Muscle of leg (tissue), 3 donors: ENCODE measurements at regions not wholly inside any gene's neighbourhood (a gene's known extent, or its start where the extent isn't known, plus 50 kb on each side); places are given as distances from the start of the nearest gene placed in this dataset.

Experiments
- DNase-seq: peaks from one replicate; pipeline ENCODE4 v3.0.0; 2013
- H3K27ac ChIP-seq: one replicate; pipeline ENCODE4 v1.5.1; 2013; ENCODE audit warnings: mild to moderate bottlenecking, low read length, control low read depth
- H3K27me3 ChIP-seq: one replicate; pipeline ENCODE4 v1.6.1; 2013; ENCODE audit warnings: low read length; ENCODE audit not compliant: control insufficient read depth, insufficient read depth
- H3K36me3 ChIP-seq: one replicate; pipeline ENCODE4 v1.6.1; 2013; ENCODE audit warnings: low read length; ENCODE audit not compliant: control insufficient read depth, insufficient read depth
- H3K4me1 ChIP-seq: one replicate; pipeline ENCODE4 v1.6.1; 2013; ENCODE audit warnings: low read length; ENCODE audit not compliant: control insufficient read depth, insufficient read depth
- H3K4me3 ChIP-seq: one replicate; pipeline ENCODE4 v1.5.1; 2013; ENCODE audit warnings: low read length, control low read depth
- H3K9me3 ChIP-seq: replicated peaks from 2 replicates; pipeline ENCODE4 v1.6.1; 2013; ENCODE audit warnings: low read depth, low read length; ENCODE audit not compliant: control insufficient read depth
- WGBS: methylation state at CpG from one replicate; pipeline ENCODE4 v1.1.5; 2013; ENCODE audit warnings: missing lambda C conversion rate; ENCODE audit not compliant: insufficient coverage; 5-methylcytosine and 5-hydroxymethylcytosine counted together

GRCh38 chr5:173781432-173781815 is 106.7 kb upstream of the CPEB4 start:
- WGBS = no CpG with 5 or more reads among the region's 4 CpGs
- no peak for DNase-seq
- Histone ChIP-seq H3K27me3 (no peaks in the 10 kb centered on the region), H3K36me3 (no peaks in the 10 kb centered on the region), H3K4me3 (no peak overlapping the region), H3K27ac (no peak overlapping the region), H3K9me3 (no peaks in the 10 kb centered on the region), H3K4me1 (peaks cover 6% of the 10 kb centered on the region)

- H3K27ac ChIP-seq = no peak overlapping the region
- no peaks in the 10 kb centered on the region for H3K27me3 ChIP-seq
- 8% methylated on average over 5 of the region's 8 CpGs for WGBS
- DNase-seq = peak; percentile 71
- H3K4me1 ChIP-seq = peaks cover 8% of the 10 kb centered on the region
- H3K4me3 ChIP-seq = no peak overlapping the region
- H3K9me3 ChIP-seq = no peaks in the 10 kb centered on the region
- H3K36me3 ChIP-seq = no peaks in the 10 kb centered on the region
Measured at GRCh38 chr5:173781816-173782670, 106.1 kb upstream of the CPEB4 start.

GRCh38 chr5:173782671-173783101 is 105.5 kb upstream of the CPEB4 start:
- Histone ChIP-seq H3K36me3 (no peaks in the 10 kb centered on the region), H3K27ac (no peak overlapping the region), H3K27me3 (no peaks in the 10 kb centered on the region), H3K4me3 (no peak overlapping the region), H3K4me1 (peaks cover 8% of the 10 kb centered on the region), H3K9me3 (no peaks in the 10 kb centered on the region)
- no peak for DNase-seq
- 60% methylated on average over 2 of the region's 4 CpGs for WGBS

GRCh38 chr5:173783371-173783770 is 104.8 kb upstream of the CPEB4 start:
- Histone ChIP-seq H3K27ac (no peak overlapping the region), H3K36me3 (no peaks in the 10 kb centered on the region), H3K9me3 (no peaks in the 10 kb centered on the region), H3K4me3 (no peak overlapping the region), H3K4me1 (peaks cover 8% of the 10 kb centered on the region), H3K27me3 (no peaks in the 10 kb centered on the region)
- 80% methylated on average over 1 of the region's 2 CpGs for WGBS
- DNase-seq = no peak

DNA sequence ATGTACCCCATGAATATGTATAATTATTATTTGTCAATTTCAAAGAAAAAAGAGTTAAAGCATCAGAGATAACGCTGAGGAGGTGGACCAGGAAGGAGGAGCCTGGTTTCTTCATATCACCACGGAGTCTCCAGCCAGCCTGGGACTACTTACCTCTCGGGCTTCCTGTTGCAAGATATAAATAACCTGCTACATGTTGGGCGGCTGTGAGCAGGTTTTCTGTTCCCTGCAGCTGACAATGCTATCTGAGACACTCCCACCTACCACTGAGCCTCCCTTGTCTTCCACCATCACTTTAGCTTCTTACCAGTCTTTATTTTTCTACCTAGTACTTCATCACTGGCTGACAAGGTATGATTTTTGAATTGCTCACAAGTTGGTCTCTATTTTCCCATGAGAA is 102.7 kb upstream of the CPEB4 start:
- Histone ChIP-seq H3K36me3 (no peaks in the 10 kb centered on the region), H3K27ac (no peak overlapping the region), H3K4me1 (peaks cover 8% of the 10 kb centered on the region), H3K4me3 (no peak overlapping the region), H3K27me3 (no peaks in the 10 kb centered on the region), H3K9me3 (no peaks in the 10 kb centered on the region)
- no peak for DNase-seq
- WGBS = 68% methylated on average over 3 of the region's 4 CpGs

GRCh38 chr5:173785866-173786265 is 102.3 kb upstream of the CPEB4 start:
- H3K9me3 ChIP-seq = no peaks in the 10 kb centered on the region
- no peak overlapping the region for H3K4me3 ChIP-seq
- H3K27me3 ChIP-seq = no peaks in the 10 kb centered on the region
- DNase-seq = no peak
- 67% methylated on average over 1 of the region's 3 CpGs for WGBS
- no peaks in the 10 kb centered on the region for H3K36me3 ChIP-seq
- no peak overlapping the region for H3K27ac ChIP-seq
- peaks cover 8% of the 10 kb centered on the region for H3K4me1 ChIP-seq

DNA sequence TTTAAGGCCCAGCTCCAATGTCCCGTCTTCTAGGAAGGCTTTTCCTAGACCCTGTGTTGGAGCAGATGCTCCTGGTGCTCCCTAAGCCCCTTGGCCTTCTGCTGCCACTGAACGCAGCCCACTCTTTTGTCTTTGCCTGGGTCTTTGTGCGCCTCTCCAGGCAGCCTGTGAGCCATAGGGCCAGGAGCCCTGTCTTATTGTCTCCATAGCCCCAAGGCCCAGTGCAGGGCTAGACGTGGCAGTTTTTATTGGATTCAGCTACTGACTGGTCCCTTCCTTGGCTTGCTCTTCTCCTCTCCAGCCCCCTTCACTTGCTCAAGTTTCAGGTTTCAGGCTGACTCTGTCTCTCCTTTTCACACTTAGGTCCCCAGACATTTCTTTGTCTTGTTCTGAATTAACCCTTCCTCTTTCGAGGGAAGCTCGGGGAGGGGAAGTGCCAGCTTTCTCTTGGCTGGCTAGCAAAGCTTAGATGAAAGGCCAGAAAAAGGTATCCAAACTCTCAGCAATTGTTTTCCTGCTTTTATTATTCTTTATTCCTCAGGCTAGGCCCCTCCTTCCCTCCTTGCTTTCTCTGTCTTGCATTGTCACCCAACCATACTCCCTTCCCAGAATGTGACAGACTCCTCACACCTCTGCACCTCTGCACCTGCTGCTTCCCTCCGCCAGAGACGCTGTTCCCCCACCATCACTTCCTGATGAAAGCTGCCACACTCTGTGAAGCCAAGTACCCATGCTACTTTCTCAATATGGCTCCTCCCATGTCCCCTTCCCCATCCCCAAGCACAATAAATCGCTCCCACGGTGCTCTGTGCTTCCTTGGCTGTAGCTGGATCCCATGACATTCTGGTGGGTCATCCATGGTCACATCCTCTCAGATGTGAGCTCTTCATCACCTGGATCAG is 101.6 kb upstream of the CPEB4 start:
- Histone ChIP-seq H3K27ac (no peak overlapping the region), H3K36me3 (no peaks in the 10 kb centered on the region), H3K4me1 (peaks cover 8% of the 10 kb centered on the region), H3K9me3 (no peaks in the 10 kb centered on the region), H3K4me3 (no peak overlapping the region), H3K27me3 (no peaks in the 10 kb centered on the region)
- 32% methylated on average over 10 of the region's 10 CpGs for WGBS
- no peak for DNase-seq

DNA sequence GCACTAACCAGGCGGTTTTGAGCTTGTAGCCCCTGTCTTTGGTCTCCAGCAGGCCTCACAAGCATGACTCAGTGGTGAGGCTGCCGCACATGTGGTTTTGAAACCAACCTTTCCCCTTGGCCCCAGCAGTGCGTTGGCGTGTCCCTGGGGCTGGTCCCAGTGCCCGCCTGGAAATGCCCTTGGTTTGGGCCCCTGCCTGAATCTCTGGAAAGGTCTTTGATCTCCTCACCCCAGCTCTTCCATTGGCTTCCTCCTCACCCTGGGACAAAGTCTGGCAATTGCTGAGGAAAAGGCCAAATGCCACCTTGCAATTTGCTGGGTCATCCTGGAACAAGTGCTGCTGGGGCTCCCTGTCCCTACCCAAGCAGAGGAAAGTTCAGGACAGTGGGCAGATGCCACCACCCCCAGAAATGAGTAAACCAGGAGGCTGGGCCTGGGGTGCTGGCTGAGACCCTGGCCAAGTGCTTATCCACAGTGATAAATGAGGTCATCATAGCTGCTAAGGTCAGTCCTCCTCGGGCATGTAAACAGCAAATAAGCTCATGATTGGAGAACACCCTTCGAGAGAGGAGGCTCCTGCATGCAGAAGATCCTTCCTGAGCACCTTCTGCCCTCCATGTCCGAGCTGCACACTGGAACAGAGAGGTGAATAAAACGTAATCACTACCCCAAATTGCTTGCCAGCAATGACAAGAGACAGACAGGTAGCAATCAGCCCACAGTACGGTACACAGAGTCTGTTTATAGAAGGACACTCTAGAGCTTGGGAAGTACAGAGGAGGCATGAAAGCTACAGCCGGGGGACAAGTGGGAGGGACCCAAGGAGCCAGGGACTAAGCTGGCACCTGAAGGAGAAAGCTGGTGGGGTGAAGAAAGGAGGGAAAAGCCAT is 98.9 kb upstream of the CPEB4 start:
- Histone ChIP-seq H3K9me3 (no peaks in the 10 kb centered on the region), H3K27me3 (no peaks in the 10 kb centered on the region), H3K36me3 (no peaks in the 10 kb centered on the region), H3K27ac (no peak overlapping the region), H3K4me3 (no peak overlapping the region), H3K4me1 (peaks cover 9% of the 10 kb centered on the region)
- DNase-seq = no peak
- WGBS = 74% methylated on average over 8 of the region's 11 CpGs

GRCh38 chr5:173790177-173790719 is 97.9 kb upstream of the CPEB4 start:
- Histone ChIP-seq H3K27ac (no peak overlapping the region), H3K4me1 (peaks cover 10% of the 10 kb centered on the region), H3K36me3 (no peaks in the 10 kb centered on the region), H3K9me3 (no peaks in the 10 kb centered on the region), H3K4me3 (no peak overlapping the region), H3K27me3 (no peaks in the 10 kb centered on the region)
- WGBS = 87% methylated on average over 4 of the region's 11 CpGs
- no peak for DNase-seq
